H1 (cell line): ENCODE measurements at regions not wholly inside any gene's neighbourhood (a gene's known extent, or its start where the extent isn't known, plus 50 kb on each side); places are given as distances from the start of the nearest gene placed in this dataset.

Source experiments
- CREB1 ChIP-seq: IDR thresholded peaks from 2 replicates; pipeline ENCODE4 v1.6.1; 2012; ENCODE audit warnings: inconsistent platforms
- EZH2 ChIP-seq: fragments of 200-600 bp; sonication (generic); IDR thresholded peaks from 2 replicates; pipeline ENCODE4 v1.7.1; 2012; ENCODE audit warnings: low read depth, mild to moderate bottlenecking, moderate library complexity, low read length, inconsistent platforms; ENCODE audit not compliant: severe bottlenecking
- NRF1 ChIP-seq: IDR thresholded peaks from 2 replicates; pipeline ENCODE4 v1.6.1; 2011; ENCODE audit warnings: mild to moderate bottlenecking, low read depth, low read length, improper control_type of control experiment
- TF ChIP-seq, protein P1 (sequence below): IDR thresholded peaks from 2 replicates; pipeline ENCODE4 v1.6.1; 2012; ENCODE audit warnings: low read length, inconsistent platforms

DNA sequence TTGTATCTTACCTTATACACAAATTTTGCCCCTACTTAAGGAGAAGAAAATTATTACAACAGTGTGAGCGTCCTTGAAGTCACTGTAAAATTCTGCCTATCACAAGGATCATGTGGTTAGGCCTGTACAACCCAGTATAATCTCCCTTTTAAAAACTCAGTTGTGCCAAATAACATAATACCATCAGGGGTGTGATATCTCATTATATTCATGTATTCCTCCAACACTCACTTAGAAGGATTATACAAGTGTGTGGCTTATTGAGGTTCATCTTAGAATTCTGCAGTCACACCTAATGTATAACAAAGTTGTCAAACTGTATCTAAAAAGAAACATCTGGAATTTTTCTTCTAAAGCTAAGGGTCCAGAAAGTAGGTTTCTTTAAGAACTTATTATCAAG lies 998.8 kb upstream of the LRRTM1 start (continued):
- no peak for TF ChIP-seq NRF1
- TF ChIP-seq, protein P1, sequence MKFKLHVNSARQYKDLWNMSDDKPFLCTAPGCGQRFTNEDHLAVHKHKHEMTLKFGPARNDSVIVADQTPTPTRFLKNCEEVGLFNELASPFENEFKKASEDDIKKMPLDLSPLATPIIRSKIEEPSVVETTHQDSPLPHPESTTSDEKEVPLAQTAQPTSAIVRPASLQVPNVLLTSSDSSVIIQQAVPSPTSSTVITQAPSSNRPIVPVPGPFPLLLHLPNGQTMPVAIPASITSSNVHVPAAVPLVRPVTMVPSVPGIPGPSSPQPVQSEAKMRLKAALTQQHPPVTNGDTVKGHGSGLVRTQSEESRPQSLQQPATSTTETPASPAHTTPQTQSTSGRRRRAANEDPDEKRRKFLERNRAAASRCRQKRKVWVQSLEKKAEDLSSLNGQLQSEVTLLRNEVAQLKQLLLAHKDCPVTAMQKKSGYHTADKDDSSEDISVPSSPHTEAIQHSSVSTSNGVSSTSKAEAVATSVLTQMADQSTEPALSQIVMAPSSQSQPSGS, result no peak
- no peak for TF ChIP-seq EZH2
- TF ChIP-seq CREB1, result no peak
